NT2/D1 (cell line): ENCODE measurements at regions not wholly inside any gene's neighbourhood (a gene's known extent, or its start where the extent isn't known, plus 50 kb on each side); places are given as distances from the start of the nearest gene placed in this dataset.

Source experiments
- SUZ12 ChIP-seq: IDR thresholded peaks from 2 replicates; pipeline ENCODE4 v1.6.1; 2011; ENCODE audit not compliant: insufficient read length, insufficient read depth; ENCODE audit errors: extremely low read depth
- ZNF274 ChIP-seq: IDR thresholded peaks from 2 replicates; pipeline ENCODE4 v1.6.1; 2011; ENCODE audit warnings: mild to moderate bottlenecking, low read depth, low read length

GRCh38 chr6:66376001-66376400, 669.0 kb upstream of the EYS start:
- TF ChIP-seq ZNF274 (no peak), SUZ12 (no peak)
